Central memory CD8-positive, alpha-beta T cell (primary cell): ENCODE measurements at regions not wholly inside any gene's neighbourhood (a gene's known extent, or its start where the extent isn't known, plus 50 kb on each side); places are given as distances from the start of the nearest gene placed in this dataset.
"Not testable (repeated sequence)": the region's sequence is repeated elsewhere in the genome, so short reads cannot be mapped to it uniquely, and the experiment has no call there.

Source experiments
- ATAC-seq: fragments of 150-1000 bp; cut with Tn5 transposase; replicated peaks from 2 replicates; pipeline ENCODE4 v1.10.0; 2022; ENCODE audit warnings: mild to moderate bottlenecking, moderate FRiP score, moderate number of reproducible peaks; ENCODE audit not compliant: poor library complexity, severe bottlenecking; ENCODE audit errors: extremely low read depth
- DNase-seq, 2 donors: peaks; one replicate each; pipeline ENCODE4 v3.0.0; 2021; ENCODE audit warnings: low spot score in 2 of 2
- H3K27ac Mint-ChIP-seq: one replicate; pipeline ENCODE4 v1.8.0; 2022; ENCODE audit warnings: low read depth, mild to moderate bottlenecking, moderate library complexity, mixed read lengths
- H3K27me3 Mint-ChIP-seq: one replicate; pipeline ENCODE4 v1.8.0; 2022; ENCODE audit warnings: mixed read lengths
- H3K36me3 Mint-ChIP-seq: one replicate; pipeline ENCODE4 v1.8.0; 2022; ENCODE audit warnings: mild to moderate bottlenecking, moderate library complexity, mixed read lengths; ENCODE audit not compliant: insufficient read depth
- H3K4me1 Mint-ChIP-seq: one replicate; pipeline ENCODE4 v1.8.0; 2022; ENCODE audit warnings: mixed read lengths
- H3K4me3 Mint-ChIP-seq: one replicate; pipeline ENCODE4 v1.8.0; 2022; ENCODE audit warnings: mild to moderate bottlenecking, moderate library complexity, mixed read lengths
- H3K9me3 Mint-ChIP-seq: one replicate; pipeline ENCODE4 v1.8.0; 2022; ENCODE audit warnings: mixed read lengths

DNA sequence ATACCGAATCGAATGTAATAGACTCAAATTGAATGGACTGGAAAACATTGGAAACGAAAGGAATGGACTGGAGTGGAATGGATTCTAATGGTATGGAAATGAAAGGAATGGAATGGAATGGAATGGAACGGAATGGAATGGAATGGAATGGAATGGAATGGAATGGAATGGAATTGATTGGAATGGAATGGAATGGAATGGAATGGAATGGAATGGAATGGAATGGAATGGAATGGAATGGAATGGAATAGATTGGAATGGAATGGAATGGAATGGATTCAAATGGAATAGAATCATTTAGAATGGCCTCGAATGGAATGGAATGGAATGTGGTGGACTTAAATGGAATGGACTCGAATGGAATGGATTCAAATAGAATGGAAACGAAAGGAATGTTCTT lies 1057.5 kb upstream of the USP9Y start:
- ATAC-seq, DNase-seq, H3K27ac Mint-ChIP-seq, H3K4me1 Mint-ChIP-seq, H3K36me3 Mint-ChIP-seq, H3K27me3 Mint-ChIP-seq, H3K4me3 Mint-ChIP-seq: not testable (repeated sequence)
- H3K9me3 Mint-ChIP-seq: peaks cover 54% of the 10 kb centered on the region

DNA sequence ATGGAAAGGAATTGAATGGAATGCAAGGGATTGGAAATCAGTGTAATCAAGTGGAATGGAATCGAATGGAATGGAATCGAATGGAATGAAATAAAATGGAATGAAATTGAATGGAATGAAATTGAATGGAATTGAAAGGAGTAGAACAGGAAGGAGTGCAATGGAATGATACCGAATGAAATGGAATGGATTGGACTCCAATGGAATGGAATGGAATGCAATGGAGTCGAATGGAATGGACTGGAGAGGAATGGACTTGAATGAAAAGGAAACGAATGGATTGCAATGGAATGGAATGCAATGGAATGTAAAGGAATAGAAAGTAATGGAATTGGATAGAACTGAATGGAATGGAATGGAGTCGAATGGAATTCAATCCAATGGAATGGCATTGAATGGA lies 1032.8 kb upstream of the USP9Y start:
- H3K36me3 Mint-ChIP-seq: no peaks in the 10 kb centered on the region
- DNase-seq: no peak
- H3K27ac Mint-ChIP-seq: no peak overlapping the region
- H3K4me3 Mint-ChIP-seq: no peak overlapping the region
- peaks cover 66% of the 10 kb centered on the region for H3K9me3 Mint-ChIP-seq
- H3K27me3 Mint-ChIP-seq: no peaks in the 10 kb centered on the region
- no peaks in the 10 kb centered on the region for H3K4me1 Mint-ChIP-seq
- ATAC-seq: no peak
